IMR-90 (cell line): ENCODE measurements at regions not wholly inside any gene's neighbourhood (a gene's known extent, or its start where the extent isn't known, plus 50 kb on each side); places are given as distances from the start of the nearest gene placed in this dataset.

Source experiments
- ATAC-seq: fragments of 200-7000 bp; cut with Tn5 transposase; 2 replicates; pipeline ENCODE4 v1.9.1; 2020; ENCODE audit warnings: low read depth, mild to moderate bottlenecking, moderate library complexity
- BruUV-seq: library from RNA; stranded (reverse); fragments of 400-500 nt; replicated peaks from 2 replicates; lab custom pipeline; 2021; lab: Mats Ljungman, UMichigan
- CTCF ChIA-PET: fragments of 300-600 bp; formaldehyde crosslinking; extraction: SDS; loops from one replicate; lab custom pipeline; 2021; ENCODE audit warnings: antibody characterized with exemption; lab: Yijun Ruan, JAX
- POLR2A ChIA-PET: fragments of 300-600 bp; sonication (Branson Sonifier 250); formaldehyde crosslinking; loops from one replicate; lab custom pipeline; 2022; ENCODE audit warnings: antibody characterized with exemption; ENCODE audit not compliant: unreplicated experiment; lab: Charles Lee
- DNase-seq: peaks from one replicate; pipeline ENCODE4 v3.0.0; 2013
- H2AFZ ChIP-seq: replicated peaks from 2 replicates; pipeline ENCODE3; 2013; ENCODE audit warnings: low read length, mild to moderate bottlenecking; ENCODE audit not compliant: poor library complexity
- H2AK5ac ChIP-seq: 2 replicates; pipeline ENCODE4 v1.6.1; 2013; ENCODE audit warnings: low read depth, low read length, inconsistent platforms
- H2AK9ac ChIP-seq: replicated peaks from 2 replicates; pipeline ENCODE3; 2013; ENCODE audit warnings: mild to moderate bottlenecking, low read depth, low read length, moderate library complexity; ENCODE audit not compliant: poor library complexity
- H2BK120ac ChIP-seq: 2 replicates; pipeline ENCODE4 v1.6.1; 2013; ENCODE audit warnings: low read depth, low read length, inconsistent platforms
- H2BK15ac ChIP-seq: 3 replicates; pipeline ENCODE4 v1.6.1; 2013; ENCODE audit warnings: low read depth, low read length, inconsistent platforms
- H2BK20ac ChIP-seq: 2 replicates; pipeline ENCODE4 v1.6.1; 2013; ENCODE audit warnings: low read depth, mild to moderate bottlenecking, inconsistent platforms, low read length, moderate library complexity
- H2BK5ac ChIP-seq: 2 replicates; pipeline ENCODE4 v1.6.1; 2013; ENCODE audit warnings: mild to moderate bottlenecking, low read depth, low read length, inconsistent platforms; ENCODE audit not compliant: poor library complexity, severe bottlenecking
- H3K14ac ChIP-seq: replicated peaks from 2 replicates; pipeline ENCODE4 v1.6.1; 2013; ENCODE audit warnings: low read depth, low read length, inconsistent platforms
- H3K18ac ChIP-seq: 2 replicates; pipeline ENCODE4 v1.6.1; 2013; ENCODE audit warnings: low read depth, low read length, control low read depth
- H3K23ac ChIP-seq: 2 replicates; pipeline ENCODE4 v1.6.1; 2013; ENCODE audit warnings: low read depth, low read length, inconsistent platforms
- H3K27ac ChIP-seq: 2 replicates; pipeline ENCODE4 v1.5.1; 2013; ENCODE audit warnings: mild to moderate bottlenecking, control low read depth, low read length; ENCODE audit not compliant: insufficient read depth
- H3K27me3 ChIP-seq: 2 replicates; pipeline ENCODE4 v1.6.1; 2013; ENCODE audit warnings: low read length; ENCODE audit not compliant: control insufficient read depth, insufficient read depth
- H3K36me3 ChIP-seq: 2 replicates; pipeline ENCODE4 v1.6.1; 2013; ENCODE audit warnings: low read length, mixed read lengths; ENCODE audit not compliant: control insufficient read depth, insufficient read depth
- H3K4ac ChIP-seq: 2 replicates; pipeline ENCODE4 v1.6.1; 2013; ENCODE audit warnings: low read depth, low read length, inconsistent platforms
- H3K4me1 ChIP-seq: 2 replicates; pipeline ENCODE4 v1.6.1; 2013; ENCODE audit warnings: low read length, mixed read lengths; ENCODE audit not compliant: control insufficient read depth, insufficient read depth
- H3K4me2 ChIP-seq: 2 replicates; pipeline ENCODE4 v1.6.1; 2013; ENCODE audit warnings: low read depth, mild to moderate bottlenecking, control low read depth, low read length, moderate library complexity
- H3K4me3 ChIP-seq: 2 replicates; pipeline ENCODE4 v1.5.1; 2013; ENCODE audit warnings: low read depth, mild to moderate bottlenecking, control low read depth, low read length, moderate library complexity; ENCODE audit not compliant: insufficient read depth
- H3K56ac ChIP-seq: 2 replicates; pipeline ENCODE4 v1.6.1; 2013; ENCODE audit warnings: low read length, inconsistent platforms; ENCODE audit not compliant: insufficient read depth; ENCODE audit errors: extremely low read depth
- H3K79me1 ChIP-seq, 2 experiments: 2 replicates each; pipeline ENCODE4 v1.6.1; 2013; ENCODE audit warnings: low read length in 2 of 2, inconsistent platforms in 1 of 2, low read depth in 1 of 2
- H3K9ac ChIP-seq: 2 replicates; pipeline ENCODE4 v1.6.1; 2013; ENCODE audit warnings: low read depth, low read length, control low read depth
- H3K9me1 ChIP-seq: 2 replicates; pipeline ENCODE4 v1.6.1; 2013; ENCODE audit warnings: low read length, inconsistent platforms; ENCODE audit not compliant: insufficient read depth
- H3K9me3 ChIP-seq: 2 replicates; pipeline ENCODE4 v1.6.1; 2013; ENCODE audit warnings: low read length; ENCODE audit not compliant: control insufficient read depth, insufficient read depth
- H4K20me1 ChIP-seq: 2 replicates; pipeline ENCODE4 v1.6.1; 2013; ENCODE audit warnings: low read length, inconsistent platforms; ENCODE audit not compliant: insufficient read depth
- H4K5ac ChIP-seq: 2 replicates; pipeline ENCODE4 v1.6.1; 2013; ENCODE audit warnings: mild to moderate bottlenecking, low read depth, low read length, control low read depth
- H4K8ac ChIP-seq, 2 experiments: 2 replicates each; pipeline ENCODE4 v1.6.1; 2013; ENCODE audit warnings: low read depth in 2 of 2, low read length in 2 of 2, control low read depth in 1 of 2, inconsistent platforms in 1 of 2
- H4K91ac ChIP-seq: 2 replicates; pipeline ENCODE4 v1.6.1; 2013; ENCODE audit warnings: low read depth, low read length, inconsistent platforms; ENCODE audit not compliant: insufficient read depth
- CEBPB ChIP-seq: IDR thresholded peaks from 2 replicates; pipeline ENCODE4 v1.6.1; 2012; ENCODE audit warnings: low read depth, low read length, improper control_type of control experiment
- CHD1 ChIP-seq: IDR thresholded peaks from 2 replicates; pipeline ENCODE4 v1.6.1; 2012; ENCODE audit warnings: low read depth, low read length, improper control_type of control experiment
- POLR2A ChIP-seq: IDR thresholded peaks from 2 replicates; pipeline ENCODE4 v1.6.1; 2012; ENCODE audit warnings: mild to moderate bottlenecking, low read depth, low read length
- RCOR1 ChIP-seq: IDR thresholded peaks from 2 replicates; pipeline ENCODE4 v1.6.1; 2012; ENCODE audit warnings: mild to moderate bottlenecking, low read length, improper control_type of control experiment; ENCODE audit not compliant: insufficient replicate concordance
- USF2 ChIP-seq: fragments of 150-350 bp; IDR thresholded peaks from 2 replicates; pipeline ENCODE4 v1.6.1; 2017; ENCODE audit warnings: mild to moderate bottlenecking, antibody characterized with exemption, low read length, low read depth
- WGBS, 2 experiments: methylation state at CpG; one replicate each; pipeline versions ENCODE4 v1.1.5 to v1.1.7; 2013; ENCODE audit warnings: missing lambda C conversion rate in 2 of 2; ENCODE audit not compliant: insufficient read length in 1 of 2; ENCODE audit errors: extremely low coverage in 2 of 2; 5-methylcytosine and 5-hydroxymethylcytosine counted together
- dilution Hi-C: fragments of 300-500 bp; cut with HindIII; formaldehyde crosslinking; loops from one replicate; pipeline ENCODE4 v1.14.3; 2018; ENCODE audit warnings: low sequenced_read_pairs; ENCODE audit not compliant: unreplicated experiment
- in situ Hi-C: fragments of 300-500 bp; cut with MboI; formaldehyde crosslinking; loops from 3 replicates; pipeline ENCODE4 v1.14.3; 2019; ENCODE audit warnings: low sequenced_read_pairs, inconsistent platforms, mixed read lengths
- intact Hi-C: fragments of 100-400 bp; cut with micrococcal nuclease; formaldehyde crosslinking; loops from 2 replicates; pipeline ENCODE4 v1.10.0; 2022

GRCh38 chr13:55606045-55606665, 1534.6 kb upstream of the PRR20A start:
- no peaks in the 10 kb centered on the region for H3K79me1 ChIP-seq
- H4K91ac ChIP-seq, result no peak overlapping the region
- no peak overlapping the region for H2AK9ac ChIP-seq
- no peaks in the 10 kb centered on the region for H3K27me3 ChIP-seq
- dilution Hi-C loops, result no loop called here
- H3K9me1 ChIP-seq, result no peaks in the 10 kb centered on the region
- no peak overlapping the region for H2BK15ac ChIP-seq
- TF ChIP-seq CHD1, result no peak
- TF ChIP-seq CEBPB, result no peak
- TF ChIP-seq USF2, result no peak
- no peak for TF ChIP-seq POLR2A
- no peak for TF ChIP-seq RCOR1
- POLR2A ChIA-PET, result no interaction called here
- no peak overlapping the region for H3K9ac ChIP-seq
- H2BK120ac ChIP-seq, result no peak overlapping the region
- H2AK5ac ChIP-seq, result no peak overlapping the region
- no TSS peak for BruUV-seq
- H2BK20ac ChIP-seq, result no peak overlapping the region
- H3K18ac ChIP-seq, result no peak overlapping the region
- H3K4me3 ChIP-seq, result no peak overlapping the region
- ATAC-seq (no peak), DNase-seq (no peak)
- no peak overlapping the region for H3K27ac ChIP-seq
- no peaks in the 10 kb centered on the region for H3K36me3 ChIP-seq
- H2AFZ ChIP-seq, result no peak overlapping the region
- WGBS, 2 experiments, result 73% methylated on average over 9 of the region's 20 CpGs; no CpG with 5 or more reads in 1 of the 2 experiments
- no peaks in the 10 kb centered on the region for H3K4me1 ChIP-seq
- intact Hi-C loops, result no loop called here
- in situ Hi-C loops, result no loop called here
- no peak overlapping the region for H4K5ac ChIP-seq
- H3K23ac ChIP-seq, result no peak overlapping the region
- no peak overlapping the region for H3K56ac ChIP-seq
- no peak overlapping the region for H4K8ac ChIP-seq
- H3K14ac ChIP-seq, result no peak overlapping the region
- CTCF ChIA-PET, result no interaction called here
- H2BK5ac ChIP-seq, result no peak overlapping the region
- H3K4ac ChIP-seq, result no peak overlapping the region
- no peaks in the 10 kb centered on the region for H4K20me1 ChIP-seq
- H3K9me3 ChIP-seq, result peaks cover 9% of the 10 kb centered on the region; the same call in 1 of the 2 replicates
- H3K4me2 ChIP-seq, result no peak overlapping the region
